Loucy (cell line): ENCODE measurements at regions not wholly inside any gene's neighbourhood (a gene's known extent, or its start where the extent isn't known, plus 50 kb on each side); places are given as distances from the start of the nearest gene placed in this dataset.

Experiments used
- CTCF ChIP-seq: fragments of 200-600 bp; sonication (generic); conservative IDR thresholded peaks from 2 replicates; pipeline ENCODE4 v1.5.1; 2014; ENCODE audit warnings: mild to moderate bottlenecking, antibody characterized with exemption, low read length
- EZH2phosphoT487 ChIP-seq: fragments of 200-600 bp; IDR thresholded peaks from 2 replicates; pipeline ENCODE4 v1.6.1; 2018; ENCODE audit warnings: antibody characterized with exemption, mild to moderate bottlenecking, moderate library complexity, borderline replicate concordance

GRCh38 chr1:14142397-14143100 is 442.6 kb downstream of the PRDM2 start:
- no peak for TF ChIP-seq CTCF
- TF ChIP-seq EZH2phosphoT487 = no peak
